ENCODE measurements at regions not wholly inside any gene's neighbourhood (a gene's known extent, or its start where the extent isn't known, plus 50 kb on each side); places are given as distances from the start of the nearest gene placed in this dataset.
"Not testable (repeated sequence)": the region's sequence is repeated elsewhere in the genome, so short reads cannot be mapped to it uniquely, and the experiment has no call there.

DNA sequence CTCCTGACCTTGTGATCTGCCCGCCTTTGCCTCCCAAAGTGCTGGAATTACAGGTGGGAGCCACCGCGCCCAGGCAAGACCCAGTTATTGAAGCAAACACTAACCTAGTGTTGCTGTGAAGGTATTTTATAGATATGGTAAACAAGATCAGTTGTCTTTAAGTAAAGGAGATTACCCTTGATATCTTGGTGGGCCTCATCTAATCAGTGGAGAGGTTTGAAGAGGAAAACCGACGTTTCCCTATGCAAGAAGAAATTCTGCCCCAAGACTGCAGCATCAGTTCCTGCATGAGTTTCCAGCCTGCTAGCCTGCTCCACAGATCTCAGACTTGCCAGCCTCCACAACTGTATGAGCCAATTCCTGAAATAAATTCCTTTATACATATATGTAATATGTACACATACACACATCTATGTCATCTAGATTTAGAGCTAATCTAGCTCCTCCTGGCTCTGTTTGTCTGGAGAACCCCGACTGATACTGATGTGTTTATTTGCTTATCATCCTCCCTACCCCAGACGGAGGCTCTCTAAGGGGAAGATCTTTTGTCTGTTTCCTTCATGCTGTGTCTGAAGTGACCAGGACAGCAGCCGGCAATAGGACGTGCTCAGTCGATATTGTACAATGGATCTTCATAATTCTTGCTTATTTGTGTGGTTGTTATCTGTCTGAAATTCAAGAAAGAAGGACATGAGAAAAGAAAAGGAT lies 90.9 kb downstream of the IER5 start:
- H3K4me3 ChIP-seq (replicated peaks; ENCODE audit: low read depth, low read length) = no peak overlapping the region
- DNase-seq (ENCODE audit: low read depth) = no peak
- TF ChIP-seq, protein P1, sequence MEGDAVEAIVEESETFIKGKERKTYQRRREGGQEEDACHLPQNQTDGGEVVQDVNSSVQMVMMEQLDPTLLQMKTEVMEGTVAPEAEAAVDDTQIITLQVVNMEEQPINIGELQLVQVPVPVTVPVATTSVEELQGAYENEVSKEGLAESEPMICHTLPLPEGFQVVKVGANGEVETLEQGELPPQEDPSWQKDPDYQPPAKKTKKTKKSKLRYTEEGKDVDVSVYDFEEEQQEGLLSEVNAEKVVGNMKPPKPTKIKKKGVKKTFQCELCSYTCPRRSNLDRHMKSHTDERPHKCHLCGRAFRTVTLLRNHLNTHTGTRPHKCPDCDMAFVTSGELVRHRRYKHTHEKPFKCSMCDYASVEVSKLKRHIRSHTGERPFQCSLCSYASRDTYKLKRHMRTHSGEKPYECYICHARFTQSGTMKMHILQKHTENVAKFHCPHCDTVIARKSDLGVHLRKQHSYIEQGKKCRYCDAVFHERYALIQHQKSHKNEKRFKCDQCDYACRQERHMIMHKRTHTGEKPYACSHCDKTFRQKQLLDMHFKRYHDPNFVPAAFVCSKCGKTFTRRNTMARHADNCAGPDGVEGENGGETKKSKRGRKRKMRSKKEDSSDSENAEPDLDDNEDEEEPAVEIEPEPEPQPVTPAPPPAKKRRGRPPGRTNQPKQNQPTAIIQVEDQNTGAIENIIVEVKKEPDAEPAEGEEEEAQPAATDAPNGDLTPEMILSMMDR (IDR thresholded peaks at IDR 0.05; ENCODE audit: low read length, missing control alignments) = no peak

DNA sequence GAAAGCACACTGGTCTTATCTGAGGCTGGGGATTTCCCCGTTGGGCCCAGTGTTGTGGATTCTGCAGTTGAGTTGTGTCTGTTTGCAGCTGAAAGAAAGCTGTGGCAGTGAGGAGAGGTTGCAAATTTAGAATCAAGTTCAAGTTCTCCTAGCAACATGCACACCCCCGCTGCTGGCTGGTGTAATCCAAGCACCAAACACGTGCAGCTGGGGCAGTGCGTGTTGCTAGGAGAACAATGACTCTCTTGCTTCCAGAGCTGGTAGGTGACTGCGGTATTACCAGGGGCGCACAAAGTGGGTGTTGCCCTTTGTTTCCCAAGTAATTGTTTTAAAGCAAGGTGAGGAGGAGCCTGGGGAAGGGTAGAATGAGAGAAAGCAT lies 91.5 kb downstream of the IER5 start:
- DNase-seq (ENCODE audit: low read depth) = peak; percentile 76
- TF ChIP-seq, protein P1 (IDR thresholded peaks at IDR 0.05; ENCODE audit: low read length, missing control alignments) = no peak
- no peak overlapping the region for H3K4me3 ChIP-seq (replicated peaks; ENCODE audit: low read depth, low read length)

DNA sequence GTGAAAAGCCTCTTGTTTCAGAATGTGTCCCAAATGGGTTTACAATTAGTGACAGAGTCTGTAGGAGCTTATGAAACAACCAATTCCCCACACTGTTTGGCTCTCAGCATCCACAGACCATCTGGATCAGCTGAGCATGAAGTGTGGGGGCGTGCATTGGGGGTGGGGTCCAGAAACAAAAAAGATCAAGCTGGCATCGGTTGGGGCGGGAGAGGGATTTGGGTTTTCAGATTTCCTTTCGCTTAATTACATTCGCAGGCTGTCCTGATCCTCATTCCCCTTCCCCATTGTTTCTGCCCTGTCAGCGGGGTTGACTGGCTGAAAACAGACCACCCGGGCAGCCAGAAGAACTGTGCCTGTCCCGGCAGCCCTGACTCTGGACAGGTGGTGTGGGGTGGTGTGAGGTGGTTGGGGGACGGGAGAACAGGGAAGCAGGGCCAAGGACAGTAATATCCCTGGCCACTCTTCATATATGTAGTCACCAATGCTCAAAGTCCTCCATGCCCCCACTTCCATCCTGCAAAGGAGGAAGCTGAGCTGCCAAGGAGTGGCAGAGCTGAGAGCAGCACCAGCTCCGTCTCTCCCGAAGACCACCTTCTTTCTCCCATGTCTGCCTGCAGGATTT lies 92.0 kb downstream of the IER5 start:
- no peak overlapping the region for H3K4me3 ChIP-seq (replicated peaks; ENCODE audit: low read depth, low read length)
- TF ChIP-seq, protein P1 (IDR thresholded peaks at IDR 0.05; ENCODE audit: low read length, missing control alignments) = no peak
- DNase-seq (ENCODE audit: low read depth) = no peak

DNA sequence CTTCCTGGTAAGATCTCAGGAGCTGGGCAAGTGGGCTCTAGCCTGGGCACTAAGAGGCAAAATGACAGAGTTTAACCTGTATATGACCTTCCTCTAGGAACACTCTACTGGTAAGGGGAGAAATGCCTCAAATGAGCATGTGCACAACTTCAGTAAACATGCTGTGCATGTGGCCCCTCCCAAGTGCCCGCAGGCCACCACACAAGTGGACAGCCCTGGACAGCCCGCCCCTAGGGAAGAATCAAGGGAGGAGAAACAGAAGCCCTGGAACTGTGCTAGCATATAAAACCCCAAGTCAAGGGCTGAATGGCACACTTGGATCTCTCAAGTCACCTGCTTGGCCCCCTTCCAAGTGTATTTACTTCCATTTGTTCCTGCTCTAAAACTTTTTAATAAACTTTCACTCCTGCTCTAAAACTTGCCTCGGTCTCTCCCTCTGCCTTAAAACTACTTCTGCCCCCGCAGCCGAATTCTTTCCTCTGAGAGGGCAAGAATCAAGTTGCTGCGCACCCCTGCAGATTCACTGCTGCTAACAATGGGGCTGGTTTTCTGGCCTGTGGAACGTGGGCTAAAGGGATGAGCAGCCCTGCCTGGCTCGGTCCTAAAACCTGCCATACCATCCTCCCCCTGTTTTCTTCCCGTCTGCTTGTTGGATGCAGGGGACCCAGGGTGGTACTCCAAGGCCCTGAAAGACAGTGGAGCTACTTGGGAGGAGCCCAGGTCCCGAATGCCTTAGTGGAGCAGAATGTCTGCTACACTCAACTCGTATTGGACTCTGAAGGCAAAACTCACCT lies 93.5 kb downstream of the IER5 start:
- TF ChIP-seq, protein P1 (IDR thresholded peaks at IDR 0.05; ENCODE audit: low read length, missing control alignments) = no peak
- no peak for DNase-seq (ENCODE audit: low read depth)

DNA sequence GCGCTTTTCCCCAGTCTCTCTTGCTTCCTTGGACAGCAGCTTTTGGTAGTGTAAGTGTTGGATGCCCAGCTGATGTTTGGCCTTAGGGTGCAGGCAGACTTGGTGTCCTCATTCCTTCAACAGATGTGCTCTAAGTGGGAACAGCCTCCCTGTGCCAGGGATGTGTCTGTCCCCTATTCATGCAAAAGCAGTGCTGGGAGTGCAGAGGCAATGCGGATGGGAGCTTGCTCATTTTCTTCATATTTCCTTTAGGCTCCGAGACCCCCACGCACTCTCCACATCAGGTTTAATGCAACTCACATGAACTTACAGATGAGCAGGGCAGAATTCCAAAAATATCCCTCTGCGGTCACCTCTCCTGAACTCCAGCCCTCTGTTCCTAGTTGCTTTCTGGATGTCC lies 96.1 kb downstream of the IER5 start:
- no peak for DNase-seq (ENCODE audit: low read depth)
- TF ChIP-seq, protein P1 (IDR thresholded peaks at IDR 0.05; ENCODE audit: low read length, missing control alignments) = no peak
- H3K4me3 ChIP-seq (replicated peaks; ENCODE audit: low read depth, low read length) = no peak overlapping the region

More for the DNA sequence above, 93.5 kb downstream of the IER5 start:
- H3K4me3 ChIP-seq (replicated peaks; ENCODE audit: low read depth, low read length) = no peak overlapping the region

DNA sequence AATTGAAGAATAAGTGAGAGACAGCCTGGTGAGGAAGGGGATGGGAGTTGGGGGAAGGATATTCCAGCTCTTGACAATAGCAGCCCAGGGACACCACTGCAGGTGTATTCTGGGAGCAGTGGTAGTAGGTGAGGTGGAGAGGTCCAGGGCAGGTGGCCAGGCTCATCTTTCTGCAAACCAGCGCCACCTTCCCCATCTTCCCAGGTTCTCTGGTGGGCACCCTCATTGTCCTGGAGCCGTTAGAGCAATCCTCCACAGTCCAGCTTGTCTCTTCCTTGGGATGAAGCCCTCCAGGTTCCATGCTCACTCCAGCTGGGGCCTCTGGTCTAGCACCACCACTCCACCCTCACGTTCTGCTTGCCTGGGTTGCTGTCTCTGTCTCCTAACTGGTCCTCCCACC lies 97.0 kb downstream of the IER5 start:
- H3K4me3 ChIP-seq (replicated peaks; ENCODE audit: low read depth, low read length) = no peak overlapping the region
- no peak for DNase-seq (ENCODE audit: low read depth)
- TF ChIP-seq, protein P1 (IDR thresholded peaks at IDR 0.05; ENCODE audit: low read length, missing control alignments) = no peak

DNA sequence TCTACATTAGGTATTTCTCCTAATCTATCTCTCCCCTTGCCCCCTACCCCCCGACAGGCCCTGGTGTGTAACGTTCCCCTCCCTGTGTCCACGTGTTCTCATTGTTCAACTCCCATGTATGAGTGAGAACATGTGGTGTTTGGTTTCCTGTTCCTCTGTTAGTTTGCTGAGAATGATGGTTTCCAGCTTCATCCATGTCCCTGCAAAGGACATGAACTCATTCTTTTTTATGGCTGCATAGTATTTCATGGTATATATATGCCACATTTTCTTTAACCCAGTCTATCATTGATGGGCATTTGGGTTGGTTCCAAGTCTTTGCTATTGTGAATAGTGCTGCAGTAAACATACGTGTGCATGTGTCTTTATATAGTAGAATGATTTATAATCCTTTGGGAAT lies 97.6 kb downstream of the IER5 start:
- not testable (repeated sequence) for H3K4me3 ChIP-seq (replicated peaks; ENCODE audit: low read depth, low read length); DNase-seq (ENCODE audit: low read depth)
